ENCODE measurements at regions not wholly inside any gene's neighbourhood (a gene's known extent, or its start where the extent isn't known, plus 50 kb on each side); places are given as distances from the start of the nearest gene placed in this dataset.

GRCh38 chr3:118729546-118729945, 305.1 kb downstream of the IGSF11 start:
- TF ChIP-seq GATA3 (IDR thresholded peaks at IDR 0.05; ENCODE audit: low read depth, low read length) = no peak
- TF ChIP-seq GATA2 (IDR thresholded peaks at IDR 0.05; ENCODE audit: low read depth, low read length) = no peak

GRCh38 chr3:118734664-118735063, 300.0 kb downstream of the IGSF11 start:
- TF ChIP-seq GATA3 (IDR thresholded peaks at IDR 0.05; ENCODE audit: low read depth, low read length) (no peak), GATA2 (IDR thresholded peaks at IDR 0.05; ENCODE audit: low read depth, low read length) (no peak)

GRCh38 chr3:118736107-118736506, 298.5 kb downstream of the IGSF11 start:
- TF ChIP-seq GATA2 (IDR thresholded peaks at IDR 0.05; ENCODE audit: low read depth, low read length) = no peak
- TF ChIP-seq GATA3 (IDR thresholded peaks at IDR 0.05; ENCODE audit: low read depth, low read length) = no peak

- TF ChIP-seq GATA2 (IDR thresholded peaks at IDR 0.05; ENCODE audit: low read depth, low read length) = no peak
- no peak for TF ChIP-seq GATA3 (IDR thresholded peaks at IDR 0.05; ENCODE audit: low read depth, low read length)
These were observed 293.8 kb downstream of the IGSF11 start for GRCh38 chr3:118740722-118741290.

GRCh38 chr3:118742760-118743159, 291.9 kb downstream of the IGSF11 start:
- TF ChIP-seq GATA3 (IDR thresholded peaks at IDR 0.05; ENCODE audit: low read depth, low read length) (no peak), GATA2 (IDR thresholded peaks at IDR 0.05; ENCODE audit: low read depth, low read length) (no peak)

GRCh38 chr3:118744186-118744585, 290.5 kb downstream of the IGSF11 start:
- TF ChIP-seq GATA2 (IDR thresholded peaks at IDR 0.05; ENCODE audit: low read depth, low read length) = no peak
- TF ChIP-seq GATA3 (IDR thresholded peaks at IDR 0.05; ENCODE audit: low read depth, low read length) = no peak

GRCh38 chr3:118754406-118755252, 280.0 kb downstream of the IGSF11 start:
- TF ChIP-seq GATA3 (IDR thresholded peaks at IDR 0.05; ENCODE audit: low read depth, low read length) = no peak
- no peak for TF ChIP-seq GATA2 (IDR thresholded peaks at IDR 0.05; ENCODE audit: low read depth, low read length)

- TF ChIP-seq GATA2 (IDR thresholded peaks at IDR 0.05; ENCODE audit: low read depth, low read length) (no peak), GATA3 (IDR thresholded peaks at IDR 0.05; ENCODE audit: low read depth, low read length) (no peak)
These were observed 279.3 kb downstream of the IGSF11 start for GRCh38 chr3:118755253-118755801.

- TF ChIP-seq GATA3 (IDR thresholded peaks at IDR 0.05; ENCODE audit: low read depth, low read length) = no peak
- TF ChIP-seq GATA2 (IDR thresholded peaks at IDR 0.05; ENCODE audit: low read depth, low read length) = no peak
These were observed 273.9 kb downstream of the IGSF11 start for GRCh38 chr3:118760585-118761290.

- TF ChIP-seq GATA2 (IDR thresholded peaks at IDR 0.05; ENCODE audit: low read depth, low read length) = no peak
- no peak for TF ChIP-seq GATA3 (IDR thresholded peaks at IDR 0.05; ENCODE audit: low read depth, low read length)
These were observed 273.4 kb downstream of the IGSF11 start for GRCh38 chr3:118761291-118761606.

GRCh38 chr3:118765636-118766305, 268.9 kb downstream of the IGSF11 start:
- no peak for TF ChIP-seq GATA2 (IDR thresholded peaks at IDR 0.05; ENCODE audit: low read depth, low read length)
- TF ChIP-seq GATA3 (IDR thresholded peaks at IDR 0.05; ENCODE audit: low read depth, low read length) = no peak

GRCh38 chr3:118766306-118766669, 268.4 kb downstream of the IGSF11 start:
- TF ChIP-seq GATA3 (IDR thresholded peaks at IDR 0.05; ENCODE audit: low read depth, low read length) (no peak), GATA2 (IDR thresholded peaks at IDR 0.05; ENCODE audit: low read depth, low read length) (no peak)

GRCh38 chr3:118772036-118772435, 262.6 kb downstream of the IGSF11 start:
- TF ChIP-seq GATA3 (IDR thresholded peaks at IDR 0.05; ENCODE audit: low read depth, low read length) = no peak
- TF ChIP-seq GATA2 (IDR thresholded peaks at IDR 0.05; ENCODE audit: low read depth, low read length) = no peak

GRCh38 chr3:118772547-118773011, 262.1 kb downstream of the IGSF11 start:
- TF ChIP-seq GATA2 (IDR thresholded peaks at IDR 0.05; ENCODE audit: low read depth, low read length) = no peak
- no peak for TF ChIP-seq GATA3 (IDR thresholded peaks at IDR 0.05; ENCODE audit: low read depth, low read length)
